ENCODE measurements at regions not wholly inside any gene's neighbourhood (a gene's known extent, or its start where the extent isn't known, plus 50 kb on each side); places are given as distances from the start of the nearest gene placed in this dataset.
"Not testable (repeated sequence)": the region's sequence is repeated elsewhere in the genome, so short reads cannot be mapped to it uniquely, and the experiment has no call there.

DNA sequence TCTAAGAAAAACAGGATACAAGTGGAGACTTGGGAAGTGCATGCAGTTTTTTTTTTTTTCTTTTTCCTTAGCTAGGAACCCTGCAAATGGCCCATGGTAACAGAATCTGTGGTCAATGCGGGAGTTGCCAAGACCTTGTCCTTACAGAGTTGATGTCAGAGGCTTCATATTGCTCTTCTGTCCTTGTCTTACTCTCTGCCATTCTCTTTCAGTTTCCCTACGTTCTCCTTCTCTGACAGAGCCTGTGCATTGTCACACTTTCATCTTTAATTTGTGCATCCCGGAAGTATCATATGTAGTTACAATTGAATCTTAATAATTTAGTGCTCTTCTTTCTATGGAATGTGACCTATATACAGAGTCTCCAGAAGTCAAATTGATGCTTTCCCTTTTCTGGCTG, 986.9 kb downstream of the TMEM121 start:
- TF ChIP-seq, protein P1, sequence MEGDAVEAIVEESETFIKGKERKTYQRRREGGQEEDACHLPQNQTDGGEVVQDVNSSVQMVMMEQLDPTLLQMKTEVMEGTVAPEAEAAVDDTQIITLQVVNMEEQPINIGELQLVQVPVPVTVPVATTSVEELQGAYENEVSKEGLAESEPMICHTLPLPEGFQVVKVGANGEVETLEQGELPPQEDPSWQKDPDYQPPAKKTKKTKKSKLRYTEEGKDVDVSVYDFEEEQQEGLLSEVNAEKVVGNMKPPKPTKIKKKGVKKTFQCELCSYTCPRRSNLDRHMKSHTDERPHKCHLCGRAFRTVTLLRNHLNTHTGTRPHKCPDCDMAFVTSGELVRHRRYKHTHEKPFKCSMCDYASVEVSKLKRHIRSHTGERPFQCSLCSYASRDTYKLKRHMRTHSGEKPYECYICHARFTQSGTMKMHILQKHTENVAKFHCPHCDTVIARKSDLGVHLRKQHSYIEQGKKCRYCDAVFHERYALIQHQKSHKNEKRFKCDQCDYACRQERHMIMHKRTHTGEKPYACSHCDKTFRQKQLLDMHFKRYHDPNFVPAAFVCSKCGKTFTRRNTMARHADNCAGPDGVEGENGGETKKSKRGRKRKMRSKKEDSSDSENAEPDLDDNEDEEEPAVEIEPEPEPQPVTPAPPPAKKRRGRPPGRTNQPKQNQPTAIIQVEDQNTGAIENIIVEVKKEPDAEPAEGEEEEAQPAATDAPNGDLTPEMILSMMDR (IDR thresholded peaks at IDR 0.05) = no peak
- Mint-ChIP-seq H3K36me3 (ENCODE audit: unreplicated experiment) (no peaks in the 10 kb centered on the region), H3K27ac (ENCODE audit: unreplicated experiment) (no peak overlapping the region), H3K4me3 (ENCODE audit: unreplicated experiment) (no peak overlapping the region), H3K4me1 (ENCODE audit: unreplicated experiment) (no peaks in the 10 kb centered on the region), H3K9me3 (ENCODE audit: unreplicated experiment) (peaks cover 70% of the 10 kb centered on the region), H3K27me3 (ENCODE audit: unreplicated experiment) (no peaks in the 10 kb centered on the region)
- DNase-seq (ENCODE audit: extremely low spot score, unreplicated experiment) = no peak

DNA sequence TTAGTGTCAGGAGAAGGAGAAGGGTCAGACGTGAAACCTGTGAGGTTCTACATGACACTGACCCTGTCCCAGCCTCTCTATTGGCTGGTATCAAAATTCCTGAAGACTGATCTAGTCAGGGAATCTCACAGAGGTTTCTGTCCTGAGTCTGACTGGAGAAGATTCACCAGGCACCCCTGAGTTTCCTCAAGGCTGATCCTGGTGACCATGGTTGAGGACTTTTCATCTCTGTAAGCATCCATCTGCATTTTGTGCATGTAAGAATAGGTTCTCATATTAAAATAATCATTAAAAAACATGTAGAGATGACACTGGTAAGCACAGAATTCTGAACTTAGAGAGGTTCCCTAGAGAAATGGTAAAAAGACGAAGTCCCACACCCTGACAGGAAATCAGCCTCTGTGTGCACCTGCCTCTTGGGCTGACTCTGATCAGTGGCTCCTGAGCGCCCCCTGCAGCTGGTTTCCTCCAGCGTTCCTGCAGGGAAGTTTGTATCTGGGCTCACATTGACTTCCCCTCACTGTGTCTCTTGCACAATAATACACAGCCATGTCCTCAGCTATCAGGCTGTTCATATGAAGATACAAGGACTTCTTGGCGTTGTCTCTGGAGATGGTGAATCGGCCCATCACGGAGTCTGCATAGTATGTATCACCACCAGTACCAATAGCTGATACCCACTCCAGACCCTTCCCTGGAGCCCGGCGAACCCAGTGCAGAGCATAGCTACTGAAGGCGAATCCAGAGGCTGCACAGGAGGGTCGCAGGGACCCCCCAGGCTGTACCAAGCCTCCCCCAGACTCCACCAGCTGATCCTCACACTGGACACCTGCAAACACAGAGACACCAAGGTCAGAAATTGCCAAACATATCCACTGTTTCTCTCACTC, 991.9 kb downstream of the TMEM121 start:
- H3K4me3 Mint-ChIP-seq (ENCODE audit: unreplicated experiment) = no peak overlapping the region
- H3K27ac Mint-ChIP-seq (ENCODE audit: unreplicated experiment) = no peak overlapping the region
- H3K9me3 Mint-ChIP-seq (ENCODE audit: unreplicated experiment) = peaks cover 78% of the 10 kb centered on the region
- no peak for DNase-seq (ENCODE audit: extremely low spot score, unreplicated experiment)
- H3K36me3 Mint-ChIP-seq (ENCODE audit: unreplicated experiment) = no peaks in the 10 kb centered on the region
- no peaks in the 10 kb centered on the region for H3K27me3 Mint-ChIP-seq (ENCODE audit: unreplicated experiment)
- no peaks in the 10 kb centered on the region for H3K4me1 Mint-ChIP-seq (ENCODE audit: unreplicated experiment)
- TF ChIP-seq, protein P1 (IDR thresholded peaks at IDR 0.05) = no peak

DNA sequence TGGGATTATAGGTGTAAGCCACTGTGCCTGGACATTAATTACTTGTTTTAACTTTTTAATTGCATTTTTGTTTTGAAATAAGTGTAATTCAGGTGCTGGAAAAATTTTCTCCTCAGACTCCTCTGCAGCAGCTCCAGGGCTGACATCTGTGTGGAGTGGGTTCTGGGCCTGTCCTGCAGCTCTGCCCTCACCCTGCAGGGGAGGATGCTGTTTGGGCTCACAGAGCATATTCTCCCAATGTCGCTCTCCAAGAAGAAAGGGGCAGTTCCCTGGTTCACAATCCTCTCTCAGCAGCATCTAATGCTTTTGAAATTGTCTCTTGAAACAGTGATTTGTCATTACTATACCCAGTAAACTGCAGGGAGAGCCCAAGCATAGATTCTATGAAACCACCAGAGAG, 995.7 kb downstream of the TMEM121 start:
- DNase-seq (ENCODE audit: extremely low spot score, unreplicated experiment); H3K4me1 Mint-ChIP-seq (ENCODE audit: unreplicated experiment); H3K27me3 Mint-ChIP-seq (ENCODE audit: unreplicated experiment); H3K4me3 Mint-ChIP-seq (ENCODE audit: unreplicated experiment); H3K36me3 Mint-ChIP-seq (ENCODE audit: unreplicated experiment); H3K27ac Mint-ChIP-seq (ENCODE audit: unreplicated experiment): not testable (repeated sequence)
- H3K9me3 Mint-ChIP-seq (ENCODE audit: unreplicated experiment) = peaks cover 64% of the 10 kb centered on the region

DNA sequence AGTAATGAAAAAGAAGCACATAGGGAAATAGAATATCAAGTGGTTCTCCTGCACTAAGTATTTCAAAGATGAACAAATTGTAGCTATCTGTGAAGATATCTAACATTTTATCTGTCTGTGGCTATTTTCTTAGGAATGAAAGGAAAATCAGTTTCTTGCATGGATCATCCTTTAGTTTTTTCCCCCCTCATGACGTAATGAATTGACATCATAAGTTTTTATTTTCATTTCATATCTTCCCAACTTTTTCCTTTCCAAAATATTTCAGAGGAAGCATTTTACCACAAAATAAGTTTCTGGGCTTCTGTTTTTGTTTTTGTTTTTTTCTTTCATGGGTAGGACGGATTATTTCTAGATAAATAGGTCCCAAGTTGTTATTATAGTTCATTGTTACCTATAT, 996.6 kb downstream of the TMEM121 start:
- H3K4me3 Mint-ChIP-seq (ENCODE audit: unreplicated experiment) = no peak overlapping the region
- no peaks in the 10 kb centered on the region for H3K4me1 Mint-ChIP-seq (ENCODE audit: unreplicated experiment)
- H3K36me3 Mint-ChIP-seq (ENCODE audit: unreplicated experiment) = no peaks in the 10 kb centered on the region
- TF ChIP-seq, protein P1 (IDR thresholded peaks at IDR 0.05) = no peak
- no peak for DNase-seq (ENCODE audit: extremely low spot score, unreplicated experiment)
- peaks cover 59% of the 10 kb centered on the region for H3K9me3 Mint-ChIP-seq (ENCODE audit: unreplicated experiment)
- H3K27ac Mint-ChIP-seq (ENCODE audit: unreplicated experiment) = no peak overlapping the region
- H3K27me3 Mint-ChIP-seq (ENCODE audit: unreplicated experiment) = no peaks in the 10 kb centered on the region

DNA sequence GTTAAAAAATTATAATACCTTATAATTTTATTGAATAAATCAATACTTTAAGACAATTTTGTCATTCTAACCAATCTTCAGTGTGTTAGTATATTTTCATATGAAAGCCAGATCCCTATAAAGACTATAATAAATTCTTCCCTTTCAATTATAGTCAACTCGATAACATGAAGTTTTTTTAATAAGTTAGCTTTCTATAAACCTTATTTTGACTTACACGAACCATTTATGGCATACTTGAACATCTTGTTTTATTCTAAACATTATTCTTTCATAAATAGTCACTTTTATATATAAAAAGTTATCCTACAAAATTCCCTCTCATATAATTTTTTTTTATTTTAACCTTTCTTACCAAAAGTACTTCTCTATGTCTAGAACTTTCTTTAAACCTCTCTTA, 1002.3 kb downstream of the TMEM121 start:
- DNase-seq (ENCODE audit: extremely low spot score, unreplicated experiment) = no peak
- no peaks in the 10 kb centered on the region for H3K36me3 Mint-ChIP-seq (ENCODE audit: unreplicated experiment)
- no peak overlapping the region for H3K4me3 Mint-ChIP-seq (ENCODE audit: unreplicated experiment)
- H3K27ac Mint-ChIP-seq (ENCODE audit: unreplicated experiment) = no peak overlapping the region
- peaks cover 48% of the 10 kb centered on the region for H3K9me3 Mint-ChIP-seq (ENCODE audit: unreplicated experiment)
- H3K27me3 Mint-ChIP-seq (ENCODE audit: unreplicated experiment) = no peaks in the 10 kb centered on the region
- TF ChIP-seq, protein P1 (IDR thresholded peaks at IDR 0.05) = no peak
- no peaks in the 10 kb centered on the region for H3K4me1 Mint-ChIP-seq (ENCODE audit: unreplicated experiment)

Measured in osteocyte (in vitro differentiated cells).